ENCODE measurements at regions not wholly inside any gene's neighbourhood (a gene's known extent, or its start where the extent isn't known, plus 50 kb on each side); places are given as distances from the start of the nearest gene placed in this dataset.

- no peak overlapping the region for H3K27ac ChIP-seq
- no peaks in the 10 kb centered on the region for H3K4me1 ChIP-seq
- H3K4me3 ChIP-seq = no peak overlapping the region
- TF ChIP-seq POLR2A (IDR thresholded peaks at IDR 0.05) = no peak
- no peak for TF ChIP-seq EP300 (IDR thresholded peaks at IDR 0.05)
- TF ChIP-seq CTCF (IDR thresholded peaks at IDR 0.05) = no peak
- H3K9me3 ChIP-seq = no peaks in the 10 kb centered on the region
- no peak for DNase-seq (ENCODE audit: low spot score in 2 of 2)
- no peaks in the 10 kb centered on the region for H3K36me3 ChIP-seq
- H3K27me3 ChIP-seq = no peaks in the 10 kb centered on the region
- WGBS, 2 donors = 89 to 93% methylated on average over 2 of the region's 2 CpGs
Observed at GRCh38 chr5:110841137-110841536, 102.3 kb downstream of the SLC25A46 start.

- H3K27ac ChIP-seq = no peak overlapping the region
- 80 to 85% methylated on average over 4 of the region's 4 CpGs for WGBS, 2 donors
- H3K9me3 ChIP-seq = peaks cover 0 to under 1% (median 0%) of the 10 kb centered on the region in 4 donors
- TF ChIP-seq EP300 (IDR thresholded peaks at IDR 0.05) (no peak), POLR2A (IDR thresholded peaks at IDR 0.05) (no peak), CTCF (IDR thresholded peaks at IDR 0.05) (no peak)
- no peaks in the 10 kb centered on the region for H3K36me3 ChIP-seq
- no peak for DNase-seq (ENCODE audit: low spot score in 2 of 2)
- no peak overlapping the region for H3K4me3 ChIP-seq
- no peaks in the 10 kb centered on the region for H3K27me3 ChIP-seq
- H3K4me1 ChIP-seq = no peaks in the 10 kb centered on the region
Observed at GRCh38 chr5:110842948-110843347, 104.1 kb downstream of the SLC25A46 start.

GRCh38 chr5:110844251-110844650 is 105.4 kb downstream of the SLC25A46 start:
- DNase-seq (ENCODE audit: low spot score in 2 of 2) = no peak
- Histone ChIP-seq H3K4me1 (no peaks in the 10 kb centered on the region), H3K9me3 (peaks cover 0 to 10% (median 0%) of the 10 kb centered on the region in 4 donors), H3K27me3 (no peaks in the 10 kb centered on the region), H3K4me3 (no peak overlapping the region), H3K27ac (no peak overlapping the region), H3K36me3 (no peaks in the 10 kb centered on the region)
- no peak for TF ChIP-seq POLR2A (IDR thresholded peaks at IDR 0.05)
- no peak for TF ChIP-seq CTCF (IDR thresholded peaks at IDR 0.05)
- no peak for TF ChIP-seq EP300 (IDR thresholded peaks at IDR 0.05)

GRCh38 chr5:110846398-110847001 is 107.7 kb downstream of the SLC25A46 start:
- no peak for TF ChIP-seq POLR2A (IDR thresholded peaks at IDR 0.05)
- no peak overlapping the region for H3K27ac ChIP-seq
- no peak for DNase-seq (ENCODE audit: low spot score in 2 of 2)
- 80 to 81% methylated on average over 4 of the region's 4 CpGs for WGBS, 2 donors
- no peaks in the 10 kb centered on the region for H3K36me3 ChIP-seq
- no peaks in the 10 kb centered on the region for H3K4me1 ChIP-seq
- no peak overlapping the region for H3K4me3 ChIP-seq
- no peaks in the 10 kb centered on the region for H3K27me3 ChIP-seq
- H3K9me3 ChIP-seq = peaks cover 0 to 10% (median 0%) of the 10 kb centered on the region in 4 donors

- Histone ChIP-seq H3K36me3 (no peaks in the 10 kb centered on the region), H3K27ac (no peak overlapping the region), H3K4me1 (no peaks in the 10 kb centered on the region), H3K9me3 (peaks cover 0 to 10% (median 0%) of the 10 kb centered on the region in 4 donors), H3K27me3 (no peaks in the 10 kb centered on the region), H3K4me3 (no peak overlapping the region)
- 48 to 57% methylated on average over 1 of the region's 1 CpG for WGBS, 2 donors
- TF ChIP-seq POLR2A (IDR thresholded peaks at IDR 0.05) (no peak), CTCF (IDR thresholded peaks at IDR 0.05) (no peak), EP300 (IDR thresholded peaks at IDR 0.05) (no peak)
- no peak for DNase-seq (ENCODE audit: low spot score in 2 of 2)
Observed at GRCh38 chr5:110851357-110851756, 112.5 kb downstream of the SLC25A46 start.

- Histone ChIP-seq H3K9me3 (peaks cover 0 to 10% (median 0%) of the 10 kb centered on the region in 4 donors), H3K36me3 (no peaks in the 10 kb centered on the region), H3K27ac (no peak overlapping the region), H3K4me3 (no peak overlapping the region), H3K27me3 (no peaks in the 10 kb centered on the region), H3K4me1 (no peaks in the 10 kb centered on the region)
- DNase-seq (ENCODE audit: low spot score in 2 of 2) = no peak
- TF ChIP-seq CTCF (IDR thresholded peaks at IDR 0.05) = no peak
Observed at GRCh38 chr5:110852053-110852452, 113.2 kb downstream of the SLC25A46 start.

Data from tibial nerve (tissue), 4 donors.